IMR-90 (cell line): ENCODE measurements at regions not wholly inside any gene's neighbourhood (a gene's known extent, or its start where the extent isn't known, plus 50 kb on each side); places are given as distances from the start of the nearest gene placed in this dataset.

Experiments
- ATAC-seq: fragments of 200-7000 bp; cut with Tn5 transposase; 2 replicates; pipeline ENCODE4 v1.9.1; 2020; ENCODE audit warnings: low read depth, mild to moderate bottlenecking, moderate library complexity
- BruUV-seq: library from RNA; stranded (reverse); fragments of 400-500 nt; replicated peaks from 2 replicates; lab custom pipeline; 2021; lab: Mats Ljungman, UMichigan
- CTCF ChIA-PET: fragments of 300-600 bp; formaldehyde crosslinking; extraction: SDS; loops from one replicate; lab custom pipeline; 2021; ENCODE audit warnings: antibody characterized with exemption; lab: Yijun Ruan, JAX
- POLR2A ChIA-PET: fragments of 300-600 bp; sonication (Branson Sonifier 250); formaldehyde crosslinking; loops from one replicate; lab custom pipeline; 2022; ENCODE audit warnings: antibody characterized with exemption; ENCODE audit not compliant: unreplicated experiment; lab: Charles Lee
- DNase-seq: peaks from one replicate; pipeline ENCODE4 v3.0.0; 2013
- H2AFZ ChIP-seq: replicated peaks from 2 replicates; pipeline ENCODE3; 2013; ENCODE audit warnings: low read length, mild to moderate bottlenecking; ENCODE audit not compliant: poor library complexity
- H2AK5ac ChIP-seq: 2 replicates; pipeline ENCODE4 v1.6.1; 2013; ENCODE audit warnings: low read depth, low read length, inconsistent platforms
- H2AK9ac ChIP-seq: replicated peaks from 2 replicates; pipeline ENCODE3; 2013; ENCODE audit warnings: mild to moderate bottlenecking, low read depth, low read length, moderate library complexity; ENCODE audit not compliant: poor library complexity
- H2BK120ac ChIP-seq: 2 replicates; pipeline ENCODE4 v1.6.1; 2013; ENCODE audit warnings: low read depth, low read length, inconsistent platforms
- H2BK15ac ChIP-seq: 3 replicates; pipeline ENCODE4 v1.6.1; 2013; ENCODE audit warnings: low read depth, low read length, inconsistent platforms
- H2BK20ac ChIP-seq: 2 replicates; pipeline ENCODE4 v1.6.1; 2013; ENCODE audit warnings: low read depth, mild to moderate bottlenecking, inconsistent platforms, low read length, moderate library complexity
- H2BK5ac ChIP-seq: 2 replicates; pipeline ENCODE4 v1.6.1; 2013; ENCODE audit warnings: mild to moderate bottlenecking, low read depth, low read length, inconsistent platforms; ENCODE audit not compliant: poor library complexity, severe bottlenecking
- H3K14ac ChIP-seq: replicated peaks from 2 replicates; pipeline ENCODE4 v1.6.1; 2013; ENCODE audit warnings: low read depth, low read length, inconsistent platforms
- H3K18ac ChIP-seq: 2 replicates; pipeline ENCODE4 v1.6.1; 2013; ENCODE audit warnings: low read depth, low read length, control low read depth
- H3K23ac ChIP-seq: 2 replicates; pipeline ENCODE4 v1.6.1; 2013; ENCODE audit warnings: low read depth, low read length, inconsistent platforms
- H3K27ac ChIP-seq: 2 replicates; pipeline ENCODE4 v1.5.1; 2013; ENCODE audit warnings: mild to moderate bottlenecking, control low read depth, low read length; ENCODE audit not compliant: insufficient read depth
- H3K27me3 ChIP-seq: 2 replicates; pipeline ENCODE4 v1.6.1; 2013; ENCODE audit warnings: low read length; ENCODE audit not compliant: control insufficient read depth, insufficient read depth
- H3K36me3 ChIP-seq: 2 replicates; pipeline ENCODE4 v1.6.1; 2013; ENCODE audit warnings: low read length, mixed read lengths; ENCODE audit not compliant: control insufficient read depth, insufficient read depth
- H3K4ac ChIP-seq: 2 replicates; pipeline ENCODE4 v1.6.1; 2013; ENCODE audit warnings: low read depth, low read length, inconsistent platforms
- H3K4me1 ChIP-seq: 2 replicates; pipeline ENCODE4 v1.6.1; 2013; ENCODE audit warnings: low read length, mixed read lengths; ENCODE audit not compliant: control insufficient read depth, insufficient read depth
- H3K4me2 ChIP-seq: 2 replicates; pipeline ENCODE4 v1.6.1; 2013; ENCODE audit warnings: low read depth, mild to moderate bottlenecking, control low read depth, low read length, moderate library complexity
- H3K4me3 ChIP-seq: 2 replicates; pipeline ENCODE4 v1.5.1; 2013; ENCODE audit warnings: low read depth, mild to moderate bottlenecking, control low read depth, low read length, moderate library complexity; ENCODE audit not compliant: insufficient read depth
- H3K56ac ChIP-seq: 2 replicates; pipeline ENCODE4 v1.6.1; 2013; ENCODE audit warnings: low read length, inconsistent platforms; ENCODE audit not compliant: insufficient read depth; ENCODE audit errors: extremely low read depth
- H3K79me1 ChIP-seq, 2 experiments: 2 replicates each; pipeline ENCODE4 v1.6.1; 2013; ENCODE audit warnings: low read length in 2 of 2, inconsistent platforms in 1 of 2, low read depth in 1 of 2
- H3K9ac ChIP-seq: 2 replicates; pipeline ENCODE4 v1.6.1; 2013; ENCODE audit warnings: low read depth, low read length, control low read depth
- H3K9me1 ChIP-seq: 2 replicates; pipeline ENCODE4 v1.6.1; 2013; ENCODE audit warnings: low read length, inconsistent platforms; ENCODE audit not compliant: insufficient read depth
- H3K9me3 ChIP-seq: 2 replicates; pipeline ENCODE4 v1.6.1; 2013; ENCODE audit warnings: low read length; ENCODE audit not compliant: control insufficient read depth, insufficient read depth
- H4K20me1 ChIP-seq: 2 replicates; pipeline ENCODE4 v1.6.1; 2013; ENCODE audit warnings: low read length, inconsistent platforms; ENCODE audit not compliant: insufficient read depth
- H4K5ac ChIP-seq: 2 replicates; pipeline ENCODE4 v1.6.1; 2013; ENCODE audit warnings: mild to moderate bottlenecking, low read depth, low read length, control low read depth
- H4K8ac ChIP-seq, 2 experiments: 2 replicates each; pipeline ENCODE4 v1.6.1; 2013; ENCODE audit warnings: low read depth in 2 of 2, low read length in 2 of 2, control low read depth in 1 of 2, inconsistent platforms in 1 of 2
- H4K91ac ChIP-seq: 2 replicates; pipeline ENCODE4 v1.6.1; 2013; ENCODE audit warnings: low read depth, low read length, inconsistent platforms; ENCODE audit not compliant: insufficient read depth
- BHLHE40 ChIP-seq: fragments of 150-350 bp; IDR thresholded peaks from 2 replicates; pipeline ENCODE4 v1.6.1; 2016; ENCODE audit warnings: mild to moderate bottlenecking, low read depth, low read length
- CEBPB ChIP-seq: IDR thresholded peaks from 2 replicates; pipeline ENCODE4 v1.6.1; 2012; ENCODE audit warnings: low read depth, low read length, improper control_type of control experiment
- CHD1 ChIP-seq: IDR thresholded peaks from 2 replicates; pipeline ENCODE4 v1.6.1; 2012; ENCODE audit warnings: low read depth, low read length, improper control_type of control experiment
- FOS ChIP-seq: fragments of 150-350 bp; IDR thresholded peaks from 2 replicates; pipeline ENCODE4 v1.6.1; 2016; ENCODE audit warnings: low read depth, low read length
- MAZ ChIP-seq: IDR thresholded peaks from 2 replicates; pipeline ENCODE4 v1.6.1; 2012; ENCODE audit warnings: low read depth, mild to moderate bottlenecking, low read length, improper control_type of control experiment, moderate library complexity, borderline replicate concordance
- MXI1 ChIP-seq: IDR thresholded peaks from 2 replicates; pipeline ENCODE4 v1.6.1; 2012; ENCODE audit warnings: low read depth, mild to moderate bottlenecking, low read length, moderate library complexity, borderline replicate concordance
- NFE2L2 ChIP-seq: fragments of 150-350 bp; IDR thresholded peaks from 2 replicates; pipeline ENCODE4 v1.6.1; 2016; ENCODE audit warnings: low read depth, mild to moderate bottlenecking, low read length
- POLR2A ChIP-seq: IDR thresholded peaks from 2 replicates; pipeline ENCODE4 v1.6.1; 2012; ENCODE audit warnings: mild to moderate bottlenecking, low read depth, low read length
- RAD21 ChIP-seq: IDR thresholded peaks from 2 replicates; pipeline ENCODE4 v1.6.1; 2012; ENCODE audit warnings: low read length, improper control_type of control experiment
- RCOR1 ChIP-seq: IDR thresholded peaks from 2 replicates; pipeline ENCODE4 v1.6.1; 2012; ENCODE audit warnings: mild to moderate bottlenecking, low read length, improper control_type of control experiment; ENCODE audit not compliant: insufficient replicate concordance
- RFX5 ChIP-seq: IDR thresholded peaks from 2 replicates; pipeline ENCODE4 v1.8.0; 2012; ENCODE audit warnings: low read depth, mild to moderate bottlenecking, low read length, moderate library complexity
- WGBS, 2 experiments: methylation state at CpG; one replicate each; pipeline versions ENCODE4 v1.1.5 to v1.1.7; 2013; ENCODE audit warnings: missing lambda C conversion rate in 2 of 2; ENCODE audit not compliant: insufficient read length in 1 of 2; ENCODE audit errors: extremely low coverage in 2 of 2; 5-methylcytosine and 5-hydroxymethylcytosine counted together
- dilution Hi-C: fragments of 300-500 bp; cut with HindIII; formaldehyde crosslinking; loops from one replicate; pipeline ENCODE4 v1.14.3; 2018; ENCODE audit warnings: low sequenced_read_pairs; ENCODE audit not compliant: unreplicated experiment
- in situ Hi-C: fragments of 300-500 bp; cut with MboI; formaldehyde crosslinking; loops from 3 replicates; pipeline ENCODE4 v1.14.3; 2019; ENCODE audit warnings: low sequenced_read_pairs, inconsistent platforms, mixed read lengths
- intact Hi-C: fragments of 100-400 bp; cut with micrococcal nuclease; formaldehyde crosslinking; loops from 2 replicates; pipeline ENCODE4 v1.10.0; 2022

GRCh38 chr18:60266558-60266957, 106.0 kb downstream of the MC4R start:
- no CpG with 5 or more reads among the region's 5 CpGs for WGBS, 2 experiments
- H4K5ac ChIP-seq, result no peak overlapping the region
- H2AFZ ChIP-seq, result no peak overlapping the region
- no peaks in the 10 kb centered on the region for H3K9me3 ChIP-seq
- no peak overlapping the region for H2BK5ac ChIP-seq
- H3K27me3 ChIP-seq, result no peaks in the 10 kb centered on the region
- ATAC-seq, result no peak
- H2BK120ac ChIP-seq, result no peak overlapping the region
- CTCF ChIA-PET, result no interaction called here
- H2BK15ac ChIP-seq, result no peak overlapping the region
- BruUV-seq, result no TSS peak
- no peak overlapping the region for H4K8ac ChIP-seq
- intact Hi-C loops (no loop called here), dilution Hi-C loops (no loop called here), in situ Hi-C loops (no loop called here)
- H3K4me3 ChIP-seq, result no peak overlapping the region
- POLR2A ChIA-PET, result no interaction called here
- no peak overlapping the region for H2BK20ac ChIP-seq
- H3K36me3 ChIP-seq, result no peaks in the 10 kb centered on the region
- H3K9ac ChIP-seq, result no peak overlapping the region
- H3K9me1 ChIP-seq, result no peaks in the 10 kb centered on the region
- no peak overlapping the region for H3K4ac ChIP-seq
- no peaks in the 10 kb centered on the region for H4K20me1 ChIP-seq
- H3K4me1 ChIP-seq, result no peaks in the 10 kb centered on the region
- no peaks in the 10 kb centered on the region for H3K79me1 ChIP-seq
- H3K18ac ChIP-seq, result no peak overlapping the region
- no peak overlapping the region for H2AK9ac ChIP-seq
- no peak overlapping the region for H3K14ac ChIP-seq
- H3K23ac ChIP-seq, result no peak overlapping the region
- no peak for DNase-seq
- no peak overlapping the region for H3K27ac ChIP-seq
- H3K4me2 ChIP-seq, result no peak overlapping the region
- H3K56ac ChIP-seq, result no peak overlapping the region
- no peak overlapping the region for H4K91ac ChIP-seq
- TF ChIP-seq RCOR1 (no peak), FOS (no peak), POLR2A (no peak), RFX5 (no peak), CHD1 (no peak), CEBPB (no peak), MXI1 (no peak), RAD21 (no peak), NFE2L2 (no peak), BHLHE40 (no peak), MAZ (no peak)
- no peak overlapping the region for H2AK5ac ChIP-seq
